ENCODE measurements at regions not wholly inside any gene's neighbourhood (a gene's known extent, or its start where the extent isn't known, plus 50 kb on each side); places are given as distances from the start of the nearest gene placed in this dataset.

- no peaks in the 10 kb centered on the region for H3K9me3 ChIP-seq (replicated peaks)
- no peaks in the 10 kb centered on the region for H3K36me3 ChIP-seq
- H3K27ac ChIP-seq (replicated peaks) = no peak overlapping the region
- intact Hi-C loops (cut with micrococcal nuclease) = no loop called here
- H3K4me3 ChIP-seq = no peak overlapping the region
- H3K27me3 ChIP-seq (ENCODE audit: low read depth) = no peaks in the 10 kb centered on the region
- no peak for DNase-seq
- H3K4me1 ChIP-seq = no peaks in the 10 kb centered on the region
- TF ChIP-seq, protein P1, sequence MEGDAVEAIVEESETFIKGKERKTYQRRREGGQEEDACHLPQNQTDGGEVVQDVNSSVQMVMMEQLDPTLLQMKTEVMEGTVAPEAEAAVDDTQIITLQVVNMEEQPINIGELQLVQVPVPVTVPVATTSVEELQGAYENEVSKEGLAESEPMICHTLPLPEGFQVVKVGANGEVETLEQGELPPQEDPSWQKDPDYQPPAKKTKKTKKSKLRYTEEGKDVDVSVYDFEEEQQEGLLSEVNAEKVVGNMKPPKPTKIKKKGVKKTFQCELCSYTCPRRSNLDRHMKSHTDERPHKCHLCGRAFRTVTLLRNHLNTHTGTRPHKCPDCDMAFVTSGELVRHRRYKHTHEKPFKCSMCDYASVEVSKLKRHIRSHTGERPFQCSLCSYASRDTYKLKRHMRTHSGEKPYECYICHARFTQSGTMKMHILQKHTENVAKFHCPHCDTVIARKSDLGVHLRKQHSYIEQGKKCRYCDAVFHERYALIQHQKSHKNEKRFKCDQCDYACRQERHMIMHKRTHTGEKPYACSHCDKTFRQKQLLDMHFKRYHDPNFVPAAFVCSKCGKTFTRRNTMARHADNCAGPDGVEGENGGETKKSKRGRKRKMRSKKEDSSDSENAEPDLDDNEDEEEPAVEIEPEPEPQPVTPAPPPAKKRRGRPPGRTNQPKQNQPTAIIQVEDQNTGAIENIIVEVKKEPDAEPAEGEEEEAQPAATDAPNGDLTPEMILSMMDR (IDR thresholded peaks at IDR 0.05; ENCODE audit: borderline replicate concordance) = no peak
Observed at GRCh38 chr4:27484216-27484615, 623.6 kb downstream of the STIM2 start.

- Histone ChIP-seq H3K4me1 (no peaks in the 10 kb centered on the region), H3K4me3 (no peak overlapping the region), H3K27ac (replicated peaks) (no peak overlapping the region), H3K9me3 (replicated peaks) (no peaks in the 10 kb centered on the region), H3K27me3 (ENCODE audit: low read depth) (no peaks in the 10 kb centered on the region), H3K36me3 (no peaks in the 10 kb centered on the region)
- TF ChIP-seq, protein P1 (IDR thresholded peaks at IDR 0.05; ENCODE audit: borderline replicate concordance) = no peak
- intact Hi-C loops (cut with micrococcal nuclease) = no loop called here
- DNase-seq = no peak
Observed at GRCh38 chr4:27490315-27490714, 629.7 kb downstream of the STIM2 start.

DNA sequence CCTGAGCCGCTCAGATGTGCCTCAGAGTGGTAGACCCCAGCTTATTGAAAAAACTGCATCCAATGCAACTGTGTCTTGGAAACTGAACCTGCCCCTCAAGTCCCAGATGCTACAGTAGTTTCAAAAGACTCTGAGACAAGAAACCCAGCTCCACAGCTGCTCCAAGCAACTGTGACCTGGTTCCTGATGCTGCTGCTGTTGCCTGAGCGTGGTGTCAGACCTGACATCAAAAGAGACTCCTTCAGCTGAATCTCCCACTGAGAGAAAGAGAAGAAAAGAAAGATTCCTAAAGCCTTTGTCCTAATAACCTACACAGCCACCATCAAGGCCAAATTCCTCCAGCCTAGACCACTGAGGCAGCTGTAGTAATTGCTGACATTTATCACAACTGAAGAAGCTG lies 630.1 kb downstream of the STIM2 start:
- TF ChIP-seq, protein P1 (IDR thresholded peaks at IDR 0.05; ENCODE audit: borderline replicate concordance) = no peak
- no peak overlapping the region for H3K4me3 ChIP-seq
- no peak for DNase-seq
- no peaks in the 10 kb centered on the region for H3K4me1 ChIP-seq
- no peaks in the 10 kb centered on the region for H3K27me3 ChIP-seq (ENCODE audit: low read depth)
- H3K9me3 ChIP-seq (replicated peaks) = no peaks in the 10 kb centered on the region
- H3K36me3 ChIP-seq = no peaks in the 10 kb centered on the region
- no peak overlapping the region for H3K27ac ChIP-seq (replicated peaks)
- intact Hi-C loops (cut with micrococcal nuclease) = no loop called here

GRCh38 chr4:27506401-27506800 lies 645.8 kb downstream of the STIM2 start:
- H3K4me3 ChIP-seq = no peak overlapping the region
- H3K36me3 ChIP-seq = no peaks in the 10 kb centered on the region
- H3K27me3 ChIP-seq (ENCODE audit: low read depth) = no peaks in the 10 kb centered on the region
- H3K9me3 ChIP-seq (replicated peaks) = no peaks in the 10 kb centered on the region
- DNase-seq = no peak
- H3K4me1 ChIP-seq = no peaks in the 10 kb centered on the region
- intact Hi-C loops (cut with micrococcal nuclease) = no loop called here
- TF ChIP-seq, protein P1 (IDR thresholded peaks at IDR 0.05; ENCODE audit: borderline replicate concordance) = no peak
- H3K27ac ChIP-seq (replicated peaks) = no peak overlapping the region

GRCh38 chr4:27514711-27515110 lies 654.1 kb downstream of the STIM2 start:
- no peak for DNase-seq
- TF ChIP-seq, protein P1 (IDR thresholded peaks at IDR 0.05; ENCODE audit: borderline replicate concordance) = no peak
- intact Hi-C loops (cut with micrococcal nuclease) = no loop called here
- Histone ChIP-seq H3K4me3 (no peak overlapping the region), H3K36me3 (no peaks in the 10 kb centered on the region), H3K27ac (replicated peaks) (no peak overlapping the region), H3K9me3 (replicated peaks) (no peaks in the 10 kb centered on the region), H3K4me1 (no peaks in the 10 kb centered on the region), H3K27me3 (ENCODE audit: low read depth) (no peaks in the 10 kb centered on the region)

DNA sequence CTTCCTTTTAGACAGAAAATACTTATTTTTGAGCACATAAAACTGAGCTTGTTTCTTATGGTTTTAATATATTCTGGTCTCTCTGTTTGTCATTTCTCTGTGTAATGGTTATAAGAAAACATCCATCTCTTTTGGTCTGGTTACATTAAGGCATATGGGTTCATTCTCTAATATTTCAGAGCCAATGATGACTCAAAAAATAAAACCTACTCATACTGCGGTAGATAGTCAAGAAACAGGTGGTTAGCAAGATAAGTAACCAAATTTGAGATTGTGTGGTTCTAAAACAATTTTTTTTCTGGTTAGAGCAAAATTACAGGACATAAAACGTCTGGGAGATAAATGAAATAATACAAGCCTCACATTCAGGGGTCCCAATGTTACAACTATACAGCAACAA lies 654.5 kb downstream of the STIM2 start:
- Histone ChIP-seq H3K4me1 (no peaks in the 10 kb centered on the region), H3K36me3 (no peaks in the 10 kb centered on the region), H3K27me3 (ENCODE audit: low read depth) (no peaks in the 10 kb centered on the region), H3K4me3 (no peak overlapping the region), H3K27ac (replicated peaks) (no peak overlapping the region), H3K9me3 (replicated peaks) (no peaks in the 10 kb centered on the region)
- intact Hi-C loops (cut with micrococcal nuclease) = no loop called here
- TF ChIP-seq, protein P1 (IDR thresholded peaks at IDR 0.05; ENCODE audit: borderline replicate concordance) = no peak
- no peak for DNase-seq
